Esophagus squamous epithelium (tissue), 4 donors: ENCODE measurements at regions not wholly inside any gene's neighbourhood (a gene's known extent, or its start where the extent isn't known, plus 50 kb on each side); places are given as distances from the start of the nearest gene placed in this dataset.

Experiments used
- POLR2A ChIP-seq, 4 donors: fragments of 450-650 bp; IDR thresholded peaks; one replicate each; pipeline ENCODE4 v1.6.1; 2017; ENCODE audit warnings: antibody characterized with exemption in 4 of 4, mild to moderate bottlenecking in 4 of 4, moderate library complexity in 3 of 4
- TF ChIP-seq, protein P1 (sequence below), 6 experiments: fragments of 450-650 bp in 4 of 6; fragments of 200-600 bp in 2 of 6; sonication (generic) in 2 of 6; IDR thresholded peaks; one replicate each; pipeline ENCODE4 v1.5.1; 2016 to 2019; ENCODE audit warnings: antibody characterized with exemption in 6 of 6, mild to moderate bottlenecking in 4 of 6, moderate library complexity in 4 of 6

DNA sequence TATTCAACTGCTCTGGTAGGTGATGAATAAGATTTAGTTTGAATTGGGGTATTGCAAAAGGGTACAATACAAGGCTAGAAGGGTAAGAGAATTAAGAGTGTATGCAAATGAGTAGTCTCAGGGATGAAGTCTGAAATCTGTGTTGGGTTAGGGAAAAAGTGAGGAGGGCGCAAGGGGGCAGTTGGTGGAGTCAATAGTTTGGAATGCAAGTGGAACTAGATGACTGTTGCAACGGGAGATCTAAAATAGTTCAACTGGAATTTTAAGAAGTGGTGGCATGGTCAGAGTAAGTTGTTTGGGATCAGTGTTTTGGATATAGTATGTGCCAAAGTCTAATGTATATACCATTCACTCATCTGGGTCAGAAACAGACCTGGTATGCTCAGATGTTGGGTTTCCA, 329.6 kb downstream of the GJA1 start:
- TF ChIP-seq, protein P1, sequence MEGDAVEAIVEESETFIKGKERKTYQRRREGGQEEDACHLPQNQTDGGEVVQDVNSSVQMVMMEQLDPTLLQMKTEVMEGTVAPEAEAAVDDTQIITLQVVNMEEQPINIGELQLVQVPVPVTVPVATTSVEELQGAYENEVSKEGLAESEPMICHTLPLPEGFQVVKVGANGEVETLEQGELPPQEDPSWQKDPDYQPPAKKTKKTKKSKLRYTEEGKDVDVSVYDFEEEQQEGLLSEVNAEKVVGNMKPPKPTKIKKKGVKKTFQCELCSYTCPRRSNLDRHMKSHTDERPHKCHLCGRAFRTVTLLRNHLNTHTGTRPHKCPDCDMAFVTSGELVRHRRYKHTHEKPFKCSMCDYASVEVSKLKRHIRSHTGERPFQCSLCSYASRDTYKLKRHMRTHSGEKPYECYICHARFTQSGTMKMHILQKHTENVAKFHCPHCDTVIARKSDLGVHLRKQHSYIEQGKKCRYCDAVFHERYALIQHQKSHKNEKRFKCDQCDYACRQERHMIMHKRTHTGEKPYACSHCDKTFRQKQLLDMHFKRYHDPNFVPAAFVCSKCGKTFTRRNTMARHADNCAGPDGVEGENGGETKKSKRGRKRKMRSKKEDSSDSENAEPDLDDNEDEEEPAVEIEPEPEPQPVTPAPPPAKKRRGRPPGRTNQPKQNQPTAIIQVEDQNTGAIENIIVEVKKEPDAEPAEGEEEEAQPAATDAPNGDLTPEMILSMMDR (IDR thresholded peaks at IDR 0.05), result no peak
- TF ChIP-seq POLR2A (IDR thresholded peaks at IDR 0.05), result no peak
